ENCODE measurements at regions not wholly inside any gene's neighbourhood (a gene's known extent, or its start where the extent isn't known, plus 50 kb on each side); places are given as distances from the start of the nearest gene placed in this dataset.
A peak's percentile ranks its signal among the peaks of the same experiment; 100 is the strongest.

DNA sequence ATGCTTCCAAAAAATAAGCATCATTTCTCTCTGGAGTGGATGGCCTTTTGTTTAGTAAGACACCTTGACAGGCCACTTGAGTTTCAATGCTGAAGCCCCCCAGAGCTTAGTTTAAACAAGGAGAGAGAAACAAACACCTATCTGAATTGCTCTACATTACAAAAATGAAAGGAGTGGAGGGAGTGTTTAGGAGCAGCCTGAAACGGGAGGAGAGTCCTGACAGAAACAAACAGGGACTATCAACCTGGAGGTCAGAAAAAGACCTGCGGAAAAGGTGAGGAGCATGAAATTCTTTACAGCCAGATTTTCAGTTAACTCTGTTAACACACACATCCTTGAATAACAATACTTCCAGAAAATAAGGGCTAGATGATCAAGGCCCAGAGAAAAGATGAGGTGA, 126.2 kb downstream of the NR4A2 start:
- Mint-ChIP-seq H3K4me3 (ENCODE audit: unreplicated experiment) (no peak overlapping the region), H3K27me3 (ENCODE audit: insufficient read depth, unreplicated experiment) (no peaks in the 10 kb centered on the region), H3K36me3 (ENCODE audit: insufficient read depth, unreplicated experiment) (no peaks in the 10 kb centered on the region), H3K4me1 (ENCODE audit: insufficient read depth, unreplicated experiment) (no peaks in the 10 kb centered on the region), H3K27ac (ENCODE audit: low read depth, unreplicated experiment) (no peak overlapping the region), H3K9me3 (ENCODE audit: unreplicated experiment) (no peaks in the 10 kb centered on the region)
- ChIA-PET POLR2A (no interaction called here), CTCF (interaction anchor here (0.8 kb wide), 1 partner anchor 425 kb away, joined by 3 read pairs; no protein-coding TSS in a partner anchor)
- TF ChIP-seq, protein P1, sequence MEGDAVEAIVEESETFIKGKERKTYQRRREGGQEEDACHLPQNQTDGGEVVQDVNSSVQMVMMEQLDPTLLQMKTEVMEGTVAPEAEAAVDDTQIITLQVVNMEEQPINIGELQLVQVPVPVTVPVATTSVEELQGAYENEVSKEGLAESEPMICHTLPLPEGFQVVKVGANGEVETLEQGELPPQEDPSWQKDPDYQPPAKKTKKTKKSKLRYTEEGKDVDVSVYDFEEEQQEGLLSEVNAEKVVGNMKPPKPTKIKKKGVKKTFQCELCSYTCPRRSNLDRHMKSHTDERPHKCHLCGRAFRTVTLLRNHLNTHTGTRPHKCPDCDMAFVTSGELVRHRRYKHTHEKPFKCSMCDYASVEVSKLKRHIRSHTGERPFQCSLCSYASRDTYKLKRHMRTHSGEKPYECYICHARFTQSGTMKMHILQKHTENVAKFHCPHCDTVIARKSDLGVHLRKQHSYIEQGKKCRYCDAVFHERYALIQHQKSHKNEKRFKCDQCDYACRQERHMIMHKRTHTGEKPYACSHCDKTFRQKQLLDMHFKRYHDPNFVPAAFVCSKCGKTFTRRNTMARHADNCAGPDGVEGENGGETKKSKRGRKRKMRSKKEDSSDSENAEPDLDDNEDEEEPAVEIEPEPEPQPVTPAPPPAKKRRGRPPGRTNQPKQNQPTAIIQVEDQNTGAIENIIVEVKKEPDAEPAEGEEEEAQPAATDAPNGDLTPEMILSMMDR (IDR thresholded peaks at IDR 0.05; ENCODE audit: unreplicated experiment): no peak
- no TSS peak for BruUV-seq (replicated peaks)
- no peak for DNase-seq (ENCODE audit: unreplicated experiment)
- intact Hi-C loops (cut with micrococcal nuclease): no loop called here

DNA sequence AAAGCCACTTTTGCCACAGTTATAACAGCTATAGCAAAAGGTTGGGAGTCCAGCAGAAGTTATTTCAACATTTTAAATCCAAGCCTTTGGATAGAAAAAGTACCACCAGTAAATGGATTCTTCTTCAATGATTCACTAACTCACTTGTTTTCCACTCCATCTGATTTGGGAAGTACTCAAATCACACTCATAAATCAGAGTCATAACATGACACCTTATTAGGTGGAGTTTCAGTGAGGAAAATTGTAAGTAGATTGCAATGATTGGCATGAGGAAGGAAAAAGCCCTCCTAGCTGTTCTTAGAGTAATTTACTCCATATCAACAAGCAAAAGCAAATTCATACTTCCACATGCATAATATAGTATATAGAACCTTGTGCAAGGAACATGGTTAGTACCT, 132.9 kb downstream of the NR4A2 start:
- CTCF ChIA-PET: interaction anchor here (0.7 to 1.1 kb wide), 2 partner anchors 11 to 76 kb away, joined by 3 read pairs; no protein-coding TSS in a partner anchor
- Mint-ChIP-seq H3K36me3 (ENCODE audit: insufficient read depth, unreplicated experiment) (no peaks in the 10 kb centered on the region), H3K27ac (ENCODE audit: low read depth, unreplicated experiment) (no peak overlapping the region), H3K4me1 (ENCODE audit: insufficient read depth, unreplicated experiment) (peaks cover 13% of the 10 kb centered on the region), H3K4me3 (ENCODE audit: unreplicated experiment) (no peak overlapping the region), H3K9me3 (ENCODE audit: unreplicated experiment) (no peaks in the 10 kb centered on the region), H3K27me3 (ENCODE audit: insufficient read depth, unreplicated experiment) (no peaks in the 10 kb centered on the region)
- DNase-seq (ENCODE audit: unreplicated experiment): peak; percentile 33
- intact Hi-C loops (cut with micrococcal nuclease): no loop called here
- TF ChIP-seq, protein P1 (IDR thresholded peaks at IDR 0.05; ENCODE audit: unreplicated experiment): no peak
- POLR2A ChIA-PET: no interaction called here
- no TSS peak for BruUV-seq (replicated peaks)

DNA sequence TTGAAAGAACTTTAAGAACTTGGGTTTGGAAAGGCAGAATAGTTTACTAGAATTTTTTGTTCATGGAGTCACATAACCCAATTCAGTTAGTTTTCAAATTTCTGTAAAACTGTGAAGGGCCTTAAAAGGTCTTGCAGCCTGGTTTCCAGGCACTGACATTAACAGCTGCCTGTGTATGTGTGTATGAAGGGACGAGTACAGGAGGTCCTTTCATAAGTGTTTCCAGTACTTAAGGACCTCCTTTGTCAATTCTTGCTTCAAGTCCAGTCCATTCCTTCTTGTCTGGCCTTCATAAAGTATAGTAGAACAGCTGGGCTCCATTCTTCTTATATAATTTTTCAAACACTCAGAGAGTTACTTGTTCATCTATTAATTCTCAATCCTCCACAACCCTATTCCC, 136.5 kb downstream of the NR4A2 start:
- Mint-ChIP-seq H3K4me1 (ENCODE audit: insufficient read depth, unreplicated experiment) (peaks cover 23% of the 10 kb centered on the region), H3K27me3 (ENCODE audit: insufficient read depth, unreplicated experiment) (no peaks in the 10 kb centered on the region), H3K4me3 (ENCODE audit: unreplicated experiment) (no peak overlapping the region), H3K27ac (ENCODE audit: low read depth, unreplicated experiment) (no peak overlapping the region), H3K36me3 (ENCODE audit: insufficient read depth, unreplicated experiment) (no peaks in the 10 kb centered on the region), H3K9me3 (ENCODE audit: unreplicated experiment) (no peaks in the 10 kb centered on the region)
- no TSS peak for BruUV-seq (replicated peaks)
- TF ChIP-seq, protein P1 (IDR thresholded peaks at IDR 0.05; ENCODE audit: unreplicated experiment): no peak
- intact Hi-C loops (cut with micrococcal nuclease): no loop called here
- POLR2A ChIA-PET: no interaction called here
- DNase-seq (ENCODE audit: unreplicated experiment): no peak
- CTCF ChIA-PET: no interaction called here

DNA sequence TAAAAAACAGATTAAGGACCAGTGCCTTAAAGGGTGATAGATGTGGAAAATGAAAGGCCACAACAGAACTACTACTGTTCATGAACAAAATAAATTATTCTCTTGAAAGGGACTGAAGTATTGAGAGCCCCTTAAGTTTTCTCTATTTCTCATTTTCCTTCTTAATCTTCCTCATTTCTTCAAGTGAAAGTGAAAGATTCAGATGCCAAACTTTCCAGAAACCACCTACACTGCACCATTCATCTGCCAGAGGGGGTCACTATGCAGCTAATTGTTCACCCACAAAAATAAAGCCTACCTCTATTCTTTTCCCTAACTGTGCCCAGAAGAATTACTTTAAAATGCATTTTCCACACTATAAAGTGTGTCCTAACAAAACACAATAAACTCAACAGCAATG, 140.1 kb downstream of the NR4A2 start:
- POLR2A ChIA-PET: no interaction called here
- no peaks in the 10 kb centered on the region for H3K9me3 Mint-ChIP-seq (ENCODE audit: unreplicated experiment)
- no peaks in the 10 kb centered on the region for H3K27me3 Mint-ChIP-seq (ENCODE audit: insufficient read depth, unreplicated experiment)
- H3K4me1 Mint-ChIP-seq (ENCODE audit: insufficient read depth, unreplicated experiment): peaks cover 10% of the 10 kb centered on the region
- CTCF ChIA-PET: interaction anchor here (1.1 to 2.2 kb wide), 2 partner anchors 23 to 117 kb away, joined by 3 to 7 read pairs; no protein-coding TSS in a partner anchor
- H3K27ac Mint-ChIP-seq (ENCODE audit: low read depth, unreplicated experiment): no peak overlapping the region
- DNase-seq (ENCODE audit: unreplicated experiment): peak; percentile 25
- no peak overlapping the region for H3K4me3 Mint-ChIP-seq (ENCODE audit: unreplicated experiment)
- intact Hi-C loops (cut with micrococcal nuclease): no loop called here
- BruUV-seq (replicated peaks): no TSS peak
- TF ChIP-seq, protein P1 (IDR thresholded peaks at IDR 0.05; ENCODE audit: unreplicated experiment): no peak
- H3K36me3 Mint-ChIP-seq (ENCODE audit: insufficient read depth, unreplicated experiment): no peaks in the 10 kb centered on the region

Data from MCF 10A (cell line).